Stimulated activated CD8-positive, alpha-beta memory T cell treated with anti-CD3 and anti-CD28 coated beads, Interleukin-12 subunit alpha, Interleukin-12 subunit beta, amount 100 ng/mL, for 24 hours (primary cell): ENCODE measurements at regions not wholly inside any gene's neighbourhood (a gene's known extent, or its start where the extent isn't known, plus 50 kb on each side); places are given as distances from the start of the nearest gene placed in this dataset.

Experiments
- DNase-seq: peaks from one replicate; pipeline ENCODE4 v3.0.0-alpha.2; 2020; ENCODE audit errors: extremely low read depth

- DNase-seq: no peak
Measured at GRCh38 chr20:4600308-4601014, 85.8 kb upstream of the PRNP start.

DNA sequence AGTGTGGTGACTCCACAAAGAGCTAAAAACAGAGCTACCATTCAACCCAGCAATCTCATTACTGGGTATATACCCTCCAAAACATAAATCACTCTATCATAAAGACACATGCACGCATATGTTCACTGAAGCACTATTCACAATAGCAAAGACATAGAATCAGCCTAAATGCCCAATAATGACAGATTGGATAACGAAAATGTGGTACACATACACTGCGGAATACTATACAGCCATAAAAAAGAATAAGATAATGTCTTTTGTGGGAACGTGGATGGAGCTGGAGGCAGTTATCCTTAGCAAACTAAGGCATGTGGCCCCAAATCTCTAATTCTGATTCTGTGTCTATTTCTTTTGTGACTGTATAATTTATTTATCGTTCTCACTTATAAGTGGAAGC lies 89.0 kb upstream of the PRNP start:
- no peak for DNase-seq

DNA sequence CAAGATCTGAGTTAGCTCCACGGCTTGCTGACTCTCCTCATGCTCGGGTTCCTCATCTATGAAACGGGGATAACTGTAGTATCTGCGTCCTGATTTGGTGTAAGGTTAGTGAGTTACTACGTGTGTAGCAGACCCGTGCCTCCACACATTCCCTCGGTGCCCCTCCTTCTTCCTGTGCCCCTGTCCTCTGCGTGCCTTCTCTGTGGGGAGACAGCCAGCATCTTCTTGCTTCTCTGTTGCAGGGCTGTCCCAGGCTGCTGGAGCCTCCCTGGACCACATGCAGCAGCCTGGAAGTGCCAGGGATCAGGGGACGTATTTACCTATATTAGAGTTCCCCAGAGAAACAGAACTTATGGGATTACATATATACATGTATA lies 93.1 kb upstream of the PRNP start:
- no peak for DNase-seq

DNA sequence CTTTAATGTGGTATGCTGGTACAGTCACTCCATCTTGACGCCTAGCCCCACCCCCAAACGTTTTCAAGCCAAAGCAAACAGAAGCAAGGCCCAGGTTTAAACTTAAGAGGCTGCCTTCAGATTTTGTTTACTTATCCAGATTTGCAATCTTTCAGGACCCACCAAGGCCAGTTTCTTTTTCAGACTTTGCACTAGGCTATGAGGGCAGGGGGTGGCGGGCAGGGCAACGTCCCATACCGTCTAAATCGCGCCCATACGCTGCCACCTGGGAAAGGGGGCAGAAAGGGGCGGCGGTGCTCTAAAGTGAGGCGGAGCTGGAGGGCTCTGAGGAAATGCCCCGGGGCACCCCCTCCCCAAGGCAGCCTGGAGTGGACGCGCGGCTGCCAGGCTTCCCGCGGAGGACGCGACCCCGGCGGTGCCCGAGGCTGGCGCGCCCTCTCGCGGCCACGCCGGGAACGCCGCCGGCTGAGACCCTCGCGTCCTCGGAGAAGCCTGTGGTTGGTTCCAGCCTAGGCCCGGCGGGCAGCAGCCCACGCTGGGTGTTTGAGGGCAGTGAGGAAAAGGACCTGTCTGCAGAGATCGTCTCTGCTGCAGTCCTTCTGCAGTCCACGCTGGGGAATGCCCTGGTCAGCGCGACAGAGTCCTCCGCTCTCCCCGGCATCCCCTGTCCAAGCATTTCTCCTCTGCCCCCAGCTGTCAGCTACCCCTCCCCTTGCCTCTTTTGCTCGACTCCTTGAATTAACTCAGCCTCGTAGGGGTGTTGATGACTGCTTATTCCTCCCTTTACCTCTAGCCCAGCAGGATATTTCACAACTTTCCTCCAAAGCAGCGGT lies 93.7 kb upstream of the PRNP start:
- DNase-seq: peak; percentile 5

DNA sequence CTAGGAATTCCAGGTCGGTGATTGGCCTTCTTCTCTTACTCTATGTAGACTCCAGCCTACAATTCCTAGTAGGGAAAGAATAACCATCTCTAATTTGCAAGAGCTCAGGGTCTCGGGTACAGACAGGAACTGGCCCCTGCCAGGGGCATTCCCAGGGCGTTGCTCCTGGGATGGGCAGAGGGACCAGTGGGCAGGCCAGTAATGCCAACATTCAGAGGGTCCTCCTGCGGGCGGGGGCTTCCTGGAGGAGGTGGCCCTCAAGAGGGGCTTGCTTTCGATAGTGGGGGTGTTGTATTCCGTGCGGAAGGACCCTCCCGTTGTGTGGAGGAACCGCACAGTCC lies 94.3 kb upstream of the PRNP start:
- DNase-seq: no peak

DNA sequence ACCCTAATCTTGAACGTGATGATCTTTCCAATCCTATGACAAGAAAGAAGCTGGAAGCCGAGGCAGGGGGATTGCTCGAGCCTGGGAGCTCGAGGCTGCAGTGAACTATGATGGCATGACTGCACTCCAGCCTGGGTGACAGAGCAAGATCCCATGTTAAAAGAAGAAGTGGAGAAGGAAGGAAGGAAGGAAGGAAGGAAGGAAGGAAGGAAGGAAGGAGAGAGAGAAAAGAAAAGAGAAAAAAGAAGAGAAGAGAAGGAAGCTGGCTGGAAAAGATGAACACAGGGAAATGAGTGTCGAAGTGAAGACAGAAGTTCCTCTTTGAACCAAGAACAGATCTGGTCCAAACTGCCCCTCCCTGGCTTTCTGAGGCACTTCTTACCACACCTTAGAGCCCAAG lies 100.5 kb upstream of the PRNP start:
- DNase-seq: no peak

DNA sequence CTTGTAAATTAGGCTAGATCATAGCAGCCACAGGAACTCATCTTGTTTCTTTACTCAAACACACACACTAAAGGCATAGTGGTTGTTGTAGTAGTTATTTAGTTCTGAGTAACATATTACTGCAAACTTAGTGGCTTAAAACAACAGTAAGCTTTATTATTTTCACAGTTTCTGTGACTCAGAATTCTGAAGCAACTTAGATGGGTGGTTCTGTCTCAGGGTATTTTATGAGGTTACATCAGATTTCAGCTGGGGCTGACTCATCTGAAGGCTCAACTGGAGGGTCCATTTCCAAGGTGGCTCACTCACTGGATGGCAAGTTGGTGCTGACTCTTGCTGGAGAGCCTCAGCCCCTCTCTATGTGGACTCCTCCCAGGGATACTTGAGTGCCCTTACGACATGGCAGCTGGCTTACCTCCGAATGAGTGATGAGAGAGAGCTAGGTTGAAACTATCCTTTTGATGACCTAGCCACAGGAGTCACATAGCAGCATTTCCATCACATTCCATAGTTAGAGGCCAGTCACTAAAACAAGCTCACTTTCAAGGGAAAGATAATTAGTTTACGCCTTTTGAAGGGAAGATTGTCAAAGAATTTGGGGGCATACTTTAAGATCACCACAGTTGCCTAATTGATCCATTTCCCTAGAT lies 101.0 kb upstream of the PRNP start:
- no peak for DNase-seq

- no peak for DNase-seq
Measured at GRCh38 chr20:4584510-4584909, 101.7 kb upstream of the PRNP start.

DNA sequence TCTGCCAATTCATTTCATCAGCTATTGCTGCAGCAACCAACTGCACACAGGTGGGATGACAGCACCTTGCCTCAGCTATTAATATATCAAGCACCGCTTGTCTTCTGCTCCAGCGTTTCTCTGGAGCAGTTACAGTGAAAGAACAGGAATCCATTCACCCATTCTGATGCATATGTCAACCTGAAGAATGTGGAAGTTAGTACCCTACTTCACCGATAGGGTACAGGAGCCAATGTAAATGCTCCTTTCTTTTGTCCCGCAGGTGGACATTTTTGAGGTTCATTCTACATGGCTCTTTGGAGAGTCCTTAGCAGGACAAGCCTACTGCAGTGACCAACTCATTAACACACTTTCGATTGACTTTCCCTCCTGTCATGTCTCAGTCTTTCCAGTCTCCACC lies 104.4 kb upstream of the PRNP start:
- no peak for DNase-seq

DNA sequence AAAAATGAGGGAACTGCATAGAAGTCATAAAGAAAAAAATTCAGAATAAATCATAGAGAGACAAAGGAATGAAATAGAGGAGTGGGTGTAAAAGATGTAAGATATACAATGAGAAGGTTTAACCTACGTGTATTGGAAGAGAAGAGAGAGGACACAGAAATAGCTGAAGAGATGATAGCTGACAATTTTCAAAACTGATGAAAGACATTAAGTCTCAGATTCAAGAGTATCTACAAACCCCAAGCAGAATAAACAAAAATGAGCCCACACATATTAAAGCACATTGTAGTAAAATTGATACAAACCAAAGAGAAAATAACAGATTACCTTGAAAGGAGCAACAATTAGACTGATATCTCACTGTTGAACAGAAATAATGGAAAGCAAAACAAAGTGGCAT lies 107.9 kb upstream of the PRNP start:
- DNase-seq: no peak

- no peak for DNase-seq
Measured at GRCh38 chr20:4574356-4574690, 111.9 kb upstream of the PRNP start.

DNA sequence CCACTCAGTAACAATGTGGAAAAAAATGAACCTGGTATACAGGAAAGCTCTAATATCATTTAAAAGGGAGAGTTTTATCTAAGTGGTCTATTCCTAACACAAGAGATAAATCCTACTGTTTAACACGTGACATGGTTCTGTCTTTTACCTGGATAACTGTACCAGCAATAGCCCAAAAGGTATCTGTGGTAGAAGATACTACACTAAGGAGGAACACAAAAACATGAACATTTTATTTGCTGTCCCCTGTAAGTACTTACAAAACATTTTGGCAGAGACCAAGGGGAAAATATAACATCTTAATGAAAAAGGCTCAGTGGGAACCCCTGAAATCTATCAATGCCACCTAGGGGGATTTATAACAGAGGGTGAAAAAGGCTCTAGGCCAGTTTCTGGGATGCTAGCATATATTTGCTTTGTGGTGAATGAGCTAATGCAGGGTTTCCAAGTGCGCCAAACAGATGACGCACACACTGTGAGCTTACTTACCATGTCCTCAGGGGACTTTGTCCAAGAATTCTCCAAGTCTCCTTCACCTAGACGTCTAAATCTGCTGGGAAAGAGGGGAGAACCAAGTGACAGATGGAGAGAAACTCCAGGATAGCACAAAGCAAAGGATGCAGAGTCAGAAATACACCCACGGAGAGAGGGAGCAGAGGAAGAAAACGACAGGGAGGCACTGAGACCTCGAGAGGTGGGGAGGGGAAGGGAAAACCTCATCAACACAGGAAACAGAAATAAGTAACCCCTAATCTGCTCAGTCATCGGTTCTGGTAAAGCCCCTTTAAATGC lies 112.5 kb upstream of the PRNP start:
- DNase-seq: no peak

DNA sequence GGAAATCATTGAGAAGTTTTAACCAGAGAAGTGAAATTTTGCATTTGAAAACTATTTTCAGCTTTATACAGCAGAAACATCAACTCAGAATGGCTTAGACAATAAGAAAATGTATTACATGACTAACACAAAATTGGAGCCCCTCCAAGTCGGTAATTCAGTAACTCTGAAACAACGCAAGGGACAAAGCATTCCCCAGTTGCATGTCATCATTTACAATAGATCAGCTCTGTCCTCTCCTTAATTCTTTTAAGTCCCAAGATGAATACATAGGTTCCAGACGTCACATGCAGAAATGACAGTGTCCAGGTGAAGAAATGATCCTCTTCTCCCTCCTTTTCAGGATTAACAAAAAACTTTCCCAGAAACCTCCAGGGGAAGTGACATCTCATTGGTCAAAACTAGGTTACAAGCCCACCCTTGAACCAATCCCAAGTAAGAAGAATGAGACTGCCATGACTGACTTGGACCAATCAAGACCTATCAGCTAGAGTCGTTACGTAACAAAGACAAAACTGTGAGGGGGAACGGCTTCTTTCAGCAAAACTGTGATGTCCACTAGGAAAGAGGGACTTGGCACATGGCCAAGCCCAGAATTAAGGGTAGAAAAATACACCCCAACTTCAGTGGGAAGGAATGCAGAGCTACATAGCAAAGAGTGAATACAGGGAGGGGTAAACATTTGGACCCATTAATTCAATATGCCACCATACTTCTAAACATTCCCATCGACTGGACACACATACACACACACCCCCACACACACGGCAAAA lies 114.3 kb upstream of the PRNP start:
- no peak for DNase-seq

DNA sequence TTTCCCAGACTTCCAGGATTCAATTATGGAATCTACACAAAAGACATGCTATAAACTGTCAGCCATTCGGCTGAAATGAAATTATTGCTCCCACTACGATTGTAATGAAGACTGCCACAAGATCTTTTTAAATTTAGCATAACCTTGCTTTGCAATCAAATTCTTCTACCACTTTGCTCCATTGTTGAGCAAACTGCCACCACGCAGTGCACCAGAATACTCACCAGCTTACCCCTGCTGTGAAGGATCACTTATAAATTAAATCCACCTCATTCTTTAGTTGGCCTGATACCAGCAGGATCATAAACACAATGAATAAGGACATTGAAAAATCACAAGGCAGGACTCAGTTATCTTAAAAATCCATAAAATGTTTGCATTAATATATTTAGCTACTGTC lies 116.4 kb upstream of the PRNP start:
- DNase-seq: no peak

GRCh38 chr20:4569092-4569491 lies 117.2 kb upstream of the PRNP start:
- no peak for DNase-seq

DNA sequence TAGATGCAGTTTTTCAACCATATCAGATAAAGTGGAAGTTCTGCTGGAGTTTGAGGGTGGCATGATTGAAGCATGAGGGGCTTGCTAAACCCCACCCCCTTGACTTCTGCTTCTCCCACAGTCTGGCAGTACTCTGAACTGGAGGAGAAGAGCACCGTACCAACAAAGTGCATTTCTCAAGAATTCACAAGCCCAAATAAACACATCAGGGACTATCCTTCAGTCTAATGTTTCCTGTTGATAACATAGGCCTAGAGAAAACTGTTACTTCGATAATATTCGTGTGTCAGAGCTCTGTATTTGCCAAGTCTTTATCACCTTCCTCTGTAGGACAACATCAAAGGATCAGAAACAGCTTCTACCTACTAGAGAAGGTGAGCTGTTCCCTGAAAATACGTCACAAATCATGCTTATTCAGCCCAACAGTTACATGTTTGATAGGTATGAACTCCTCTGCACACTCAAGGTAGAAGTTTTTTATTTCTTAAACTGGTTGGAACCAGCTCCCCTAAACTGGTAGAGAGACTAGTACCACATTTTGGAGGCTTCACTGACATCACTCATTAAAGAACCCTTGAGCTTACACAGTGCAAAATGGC lies 117.8 kb upstream of the PRNP start:
- no peak for DNase-seq

GRCh38 chr20:4567170-4567569 lies 119.1 kb upstream of the PRNP start:
- DNase-seq: no peak

DNA sequence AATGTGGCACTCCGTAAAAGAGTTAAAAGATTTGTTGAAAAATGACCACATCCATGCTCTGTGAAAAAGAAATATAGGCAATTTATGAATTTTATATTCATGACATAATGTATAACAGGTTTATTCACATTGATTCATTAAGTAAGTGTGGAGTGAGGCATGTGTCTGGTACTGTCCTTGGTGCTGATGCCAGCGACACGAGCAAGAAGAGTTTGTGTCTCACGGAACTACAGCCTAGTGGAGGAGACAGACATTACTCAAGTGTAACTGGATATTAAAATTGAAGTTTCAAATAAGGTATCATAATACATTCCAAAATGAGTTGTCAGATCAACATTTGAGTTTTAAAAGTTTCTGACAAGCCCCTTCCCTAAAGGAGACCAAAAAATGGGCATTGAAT lies 122.7 kb upstream of the PRNP start:
- DNase-seq: no peak

DNA sequence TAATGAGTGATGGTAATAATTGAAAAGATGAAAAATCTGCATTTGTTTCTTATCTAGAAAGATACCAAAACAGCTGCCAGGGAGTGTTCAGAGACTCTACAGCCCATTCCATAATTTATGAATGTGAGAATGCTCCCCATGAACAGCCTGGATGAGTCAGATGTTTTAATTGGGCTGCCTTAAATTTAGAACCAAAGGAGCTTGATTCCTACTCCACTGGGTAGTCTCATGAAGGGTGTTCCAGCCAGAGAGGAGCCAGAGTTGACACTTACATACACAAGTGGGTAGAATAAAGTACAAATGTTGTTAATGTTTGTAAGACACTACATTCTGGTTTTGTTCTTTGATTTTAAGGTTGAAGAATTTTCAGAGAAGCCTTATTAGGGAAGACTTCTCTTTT lies 123.2 kb upstream of the PRNP start:
- DNase-seq: no peak

- no peak for DNase-seq
Measured at GRCh38 chr20:4560667-4561066, 125.6 kb upstream of the PRNP start.

GRCh38 chr20:4559906-4560305 lies 126.3 kb upstream of the PRNP start:
- no peak for DNase-seq
